ENCODE measurements at regions not wholly inside any gene's neighbourhood (a gene's known extent, or its start where the extent isn't known, plus 50 kb on each side); places are given as distances from the start of the nearest gene placed in this dataset.
"Not testable (repeated sequence)": the region's sequence is repeated elsewhere in the genome, so short reads cannot be mapped to it uniquely, and the experiment has no call there.

DNA sequence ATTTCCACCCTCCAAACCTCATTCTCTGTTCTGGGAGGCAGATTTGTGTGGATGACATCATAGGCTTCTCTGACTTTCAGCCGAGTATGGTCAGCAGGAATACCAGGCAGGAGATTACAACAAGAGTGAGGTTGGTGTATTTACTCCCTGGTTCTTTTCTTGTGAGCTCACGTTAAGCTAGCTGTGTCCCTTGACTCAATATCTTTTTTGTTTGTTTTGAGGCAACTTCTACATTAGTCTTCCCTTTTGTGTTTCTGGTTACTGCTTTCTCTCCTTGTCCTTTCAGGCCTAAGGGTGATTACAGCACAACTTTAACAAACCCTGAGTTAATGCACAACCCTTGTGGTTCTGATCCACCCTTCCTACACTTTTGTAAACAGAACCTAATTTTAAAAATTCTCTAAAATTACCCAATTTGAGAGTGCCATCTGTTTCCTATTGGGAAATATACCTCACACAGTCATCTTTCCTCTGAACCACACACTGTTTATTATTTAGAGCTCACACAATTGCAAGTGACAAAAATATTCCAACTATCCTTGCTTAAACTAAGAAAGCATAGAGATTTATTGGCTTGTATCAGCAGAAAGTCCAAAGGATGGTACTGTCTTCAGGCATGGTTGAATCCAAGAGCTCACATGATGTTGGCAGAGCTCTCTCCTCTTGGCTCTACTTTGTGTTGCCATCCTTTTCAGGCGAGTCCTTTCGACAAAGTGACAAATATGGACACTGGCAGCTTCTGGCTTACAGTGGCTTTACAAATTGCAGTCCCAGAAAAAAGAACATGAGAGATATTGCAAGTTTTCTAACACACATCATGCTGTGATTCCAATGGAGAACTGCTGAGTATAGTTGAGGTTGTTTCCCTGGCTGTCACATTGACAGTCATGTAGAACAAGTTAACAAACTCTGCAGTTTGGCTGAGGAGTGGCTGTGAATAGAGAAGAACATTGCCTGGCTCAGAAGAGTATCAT is 150.5 kb upstream of the DDIT4L start:
- no peaks in the 10 kb centered on the region for H3K27me3 ChIP-seq
- H3K4me3 ChIP-seq, result no peak overlapping the region
- no peaks in the 10 kb centered on the region for H3K36me3 ChIP-seq
- TF ChIP-seq POLR2A (IDR thresholded peaks at IDR 0.05), result no peak
- no peak for TF ChIP-seq EP300 (IDR thresholded peaks at IDR 0.05)
- TF ChIP-seq, protein P1, sequence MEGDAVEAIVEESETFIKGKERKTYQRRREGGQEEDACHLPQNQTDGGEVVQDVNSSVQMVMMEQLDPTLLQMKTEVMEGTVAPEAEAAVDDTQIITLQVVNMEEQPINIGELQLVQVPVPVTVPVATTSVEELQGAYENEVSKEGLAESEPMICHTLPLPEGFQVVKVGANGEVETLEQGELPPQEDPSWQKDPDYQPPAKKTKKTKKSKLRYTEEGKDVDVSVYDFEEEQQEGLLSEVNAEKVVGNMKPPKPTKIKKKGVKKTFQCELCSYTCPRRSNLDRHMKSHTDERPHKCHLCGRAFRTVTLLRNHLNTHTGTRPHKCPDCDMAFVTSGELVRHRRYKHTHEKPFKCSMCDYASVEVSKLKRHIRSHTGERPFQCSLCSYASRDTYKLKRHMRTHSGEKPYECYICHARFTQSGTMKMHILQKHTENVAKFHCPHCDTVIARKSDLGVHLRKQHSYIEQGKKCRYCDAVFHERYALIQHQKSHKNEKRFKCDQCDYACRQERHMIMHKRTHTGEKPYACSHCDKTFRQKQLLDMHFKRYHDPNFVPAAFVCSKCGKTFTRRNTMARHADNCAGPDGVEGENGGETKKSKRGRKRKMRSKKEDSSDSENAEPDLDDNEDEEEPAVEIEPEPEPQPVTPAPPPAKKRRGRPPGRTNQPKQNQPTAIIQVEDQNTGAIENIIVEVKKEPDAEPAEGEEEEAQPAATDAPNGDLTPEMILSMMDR (IDR thresholded peaks at IDR 0.05), result no peak
- DNase-seq, result no peak
- intact Hi-C loops (cut with DNase I), result no loop called here
- no peak overlapping the region for H3K27ac ChIP-seq
- 77 to 85% (median 83%) methylated on average over 4 of the region's 4 CpGs for WGBS, 3 donors
- H3K4me1 ChIP-seq (ENCODE audit: insufficient read depth), result no peaks in the 10 kb centered on the region
- H3K9me3 ChIP-seq, result no peaks in the 10 kb centered on the region

DNA sequence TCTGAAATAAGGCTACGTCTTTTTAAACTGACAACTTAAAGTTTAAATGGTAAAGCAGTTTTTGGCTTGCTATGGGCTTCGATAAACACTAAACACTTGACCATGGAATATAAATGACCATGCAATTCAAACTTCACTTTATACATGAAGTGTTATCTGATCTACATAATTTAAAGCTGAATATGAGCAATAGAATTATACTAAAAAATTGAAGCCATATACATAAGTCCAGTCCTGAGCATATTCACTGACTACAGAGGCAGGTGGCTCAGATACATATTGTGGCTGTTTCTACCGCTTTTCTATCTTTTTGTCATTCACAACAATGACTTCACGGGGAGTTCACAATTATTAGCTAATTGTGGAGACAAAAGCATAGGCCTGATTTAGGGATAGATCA is 149.6 kb upstream of the DDIT4L start:
- DNase-seq, result no peak
- intact Hi-C loops (cut with DNase I), result no loop called here
- Histone ChIP-seq H3K27ac (no peak overlapping the region), H3K27me3 (no peaks in the 10 kb centered on the region), H3K4me1 (ENCODE audit: insufficient read depth) (no peaks in the 10 kb centered on the region), H3K36me3 (no peaks in the 10 kb centered on the region), H3K9me3 (no peaks in the 10 kb centered on the region), H3K4me3 (no peak overlapping the region)
- 92 to 98% (median 95%) methylated on average over 4 of the region's 4 CpGs for WGBS, 3 donors
- TF ChIP-seq, protein P1 (IDR thresholded peaks at IDR 0.05), result no peak

DNA sequence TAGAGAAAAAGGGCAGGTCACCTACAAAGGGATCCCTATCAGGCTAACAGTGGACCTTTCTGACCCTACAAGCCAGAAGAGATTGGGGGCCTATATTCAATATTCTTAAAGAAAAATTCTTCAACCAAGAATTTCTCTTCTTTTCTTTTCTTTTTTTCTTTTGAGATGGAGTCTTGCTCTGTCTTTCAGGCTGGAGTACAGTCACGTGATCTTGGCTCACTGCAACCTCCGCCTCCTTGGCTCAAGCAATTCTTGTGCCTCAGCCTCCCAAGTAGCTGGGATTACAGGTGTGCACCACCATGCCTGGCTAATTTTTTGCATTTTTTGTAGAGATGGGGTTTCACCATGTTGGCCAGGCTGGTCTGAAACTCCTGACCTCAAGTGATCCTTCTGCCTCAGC is 143.2 kb upstream of the DDIT4L start:
- WGBS, 3 donors, result 77 to 91% (median 90%) methylated on average over 2 of the region's 2 CpGs
- H3K9me3 ChIP-seq; H3K27me3 ChIP-seq; H3K27ac ChIP-seq; DNase-seq; H3K4me3 ChIP-seq; H3K36me3 ChIP-seq; intact Hi-C loops (cut with DNase I); H3K4me1 ChIP-seq (ENCODE audit: insufficient read depth): not testable (repeated sequence)

DNA sequence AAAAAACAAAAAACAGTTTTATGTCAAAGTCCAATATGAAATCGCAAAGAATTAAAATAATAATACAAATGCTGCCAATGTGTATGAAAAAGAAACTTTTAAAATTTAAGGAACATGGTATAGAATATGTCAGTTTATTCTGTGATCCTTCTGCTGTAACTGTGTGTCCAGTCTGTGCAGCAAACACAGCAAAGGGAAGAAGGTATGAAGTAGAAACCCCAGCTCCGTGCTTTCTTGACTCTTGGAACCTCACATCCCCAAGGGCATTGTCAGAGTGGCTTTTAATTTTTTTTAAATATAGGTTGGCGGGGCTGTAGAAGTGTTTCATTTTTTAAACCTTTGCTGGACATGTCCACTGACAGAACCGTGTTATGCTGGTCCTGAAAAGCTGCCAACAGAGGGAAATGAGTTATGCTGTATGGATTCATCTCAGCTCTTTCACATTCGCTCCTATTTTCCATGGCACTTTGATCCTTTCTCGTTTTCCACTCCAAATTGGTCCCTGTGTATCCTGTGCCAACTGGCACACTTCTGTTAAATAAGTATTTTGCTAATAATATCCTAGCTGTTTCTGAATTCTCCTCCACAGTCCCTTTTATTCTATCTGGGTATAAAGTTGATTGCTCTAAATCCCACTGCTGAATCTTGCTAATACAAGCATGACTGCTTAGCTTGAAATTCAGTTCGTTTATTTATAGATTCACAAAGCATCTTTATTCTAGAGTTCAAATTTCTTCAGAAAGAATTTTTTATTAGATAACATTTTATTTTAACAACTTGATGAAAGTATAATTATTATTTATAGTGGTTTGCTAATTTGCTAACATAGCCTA is 127.0 kb upstream of the DDIT4L start:
- 23 to 27% (median 25%) methylated on average over 7 of the region's 7 CpGs for WGBS, 3 donors
- peaks cover 5% of the 10 kb centered on the region for H3K4me1 ChIP-seq (ENCODE audit: insufficient read depth)
- no peak for TF ChIP-seq EP300 (IDR thresholded peaks at IDR 0.05)
- TF ChIP-seq POLR2A (IDR thresholded peaks at IDR 0.05), result no peak
- TF ChIP-seq, protein P1 (IDR thresholded peaks at IDR 0.05), result no peak
- H3K27ac ChIP-seq, result no peak overlapping the region
- no peaks in the 10 kb centered on the region for H3K9me3 ChIP-seq
- no peaks in the 10 kb centered on the region for H3K27me3 ChIP-seq
- H3K4me3 ChIP-seq, result no peak overlapping the region
- intact Hi-C loops (cut with DNase I), result no loop called here
- no peak for DNase-seq
- H3K36me3 ChIP-seq, result no peaks in the 10 kb centered on the region

Measured in ovary (tissue), 7 donors.